ENCODE measurements at regions not wholly inside any gene's neighbourhood (a gene's known extent, or its start where the extent isn't known, plus 50 kb on each side); places are given as distances from the start of the nearest gene placed in this dataset.

DNA sequence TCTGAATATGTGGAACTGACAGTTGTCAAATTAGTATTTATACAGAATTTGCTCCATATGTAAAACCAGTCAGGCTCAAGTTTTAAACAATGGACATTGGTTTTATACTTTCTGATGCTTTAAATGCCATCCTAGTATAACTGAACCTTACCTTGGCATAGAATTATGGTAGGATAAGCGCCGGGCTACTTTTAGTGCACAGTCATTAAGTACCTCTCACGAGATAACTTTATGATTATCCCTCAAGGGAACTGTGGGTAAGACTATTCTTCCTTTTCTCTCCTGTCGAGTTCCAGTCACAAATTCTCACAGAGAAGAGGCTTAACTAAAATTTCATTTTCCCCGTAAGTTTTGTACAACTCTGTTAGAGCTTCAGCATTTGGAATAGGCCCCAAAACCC is 110.6 kb upstream of the PTPRK start:
- ChIA-PET CTCF (no interaction called here), POLR2A (no interaction called here)
- no peak for DNase-seq (ENCODE audit: extremely low spot score)
- TF ChIP-seq, protein P1, sequence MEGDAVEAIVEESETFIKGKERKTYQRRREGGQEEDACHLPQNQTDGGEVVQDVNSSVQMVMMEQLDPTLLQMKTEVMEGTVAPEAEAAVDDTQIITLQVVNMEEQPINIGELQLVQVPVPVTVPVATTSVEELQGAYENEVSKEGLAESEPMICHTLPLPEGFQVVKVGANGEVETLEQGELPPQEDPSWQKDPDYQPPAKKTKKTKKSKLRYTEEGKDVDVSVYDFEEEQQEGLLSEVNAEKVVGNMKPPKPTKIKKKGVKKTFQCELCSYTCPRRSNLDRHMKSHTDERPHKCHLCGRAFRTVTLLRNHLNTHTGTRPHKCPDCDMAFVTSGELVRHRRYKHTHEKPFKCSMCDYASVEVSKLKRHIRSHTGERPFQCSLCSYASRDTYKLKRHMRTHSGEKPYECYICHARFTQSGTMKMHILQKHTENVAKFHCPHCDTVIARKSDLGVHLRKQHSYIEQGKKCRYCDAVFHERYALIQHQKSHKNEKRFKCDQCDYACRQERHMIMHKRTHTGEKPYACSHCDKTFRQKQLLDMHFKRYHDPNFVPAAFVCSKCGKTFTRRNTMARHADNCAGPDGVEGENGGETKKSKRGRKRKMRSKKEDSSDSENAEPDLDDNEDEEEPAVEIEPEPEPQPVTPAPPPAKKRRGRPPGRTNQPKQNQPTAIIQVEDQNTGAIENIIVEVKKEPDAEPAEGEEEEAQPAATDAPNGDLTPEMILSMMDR (IDR thresholded peaks at IDR 0.05; ENCODE audit: control extremely low read depth, extremely low read depth, low read depth, missing control alignments): no peak

DNA sequence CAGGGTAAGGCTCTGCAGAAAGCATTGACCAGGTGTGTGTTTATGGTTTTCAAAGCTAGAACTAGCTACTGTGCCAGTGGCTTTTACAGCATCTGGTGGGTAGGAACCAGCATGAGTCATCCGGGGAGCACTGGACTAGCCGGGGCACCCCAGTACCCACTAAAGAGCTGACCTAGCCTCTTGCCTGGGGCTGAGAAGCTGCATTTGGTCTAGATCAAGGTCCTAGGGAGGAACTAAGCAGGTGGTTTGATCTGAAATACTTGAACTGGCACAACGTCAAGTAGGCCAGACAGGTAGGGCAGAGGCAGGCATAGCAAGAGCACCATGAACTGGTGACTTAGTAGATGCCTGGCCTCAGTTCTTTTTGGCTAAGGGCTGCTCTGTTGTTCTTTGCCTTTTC is 109.8 kb upstream of the PTPRK start:
- DNase-seq (ENCODE audit: extremely low spot score): no peak
- TF ChIP-seq, protein P1 (IDR thresholded peaks at IDR 0.05; ENCODE audit: control extremely low read depth, extremely low read depth, low read depth, missing control alignments): no peak
- CTCF ChIA-PET: interaction anchor here (1.0 kb wide), 1 partner anchor 13 kb away, joined by 4 read pairs; no protein-coding TSS in a partner anchor
- POLR2A ChIA-PET: no interaction called here

GRCh38 chr6:128617285-128617684 is 96.9 kb upstream of the PTPRK start:
- ChIA-PET CTCF (interaction anchor here (0.9 to 1.7 kb wide), 4 partner anchors 10 to 109 kb away, joined by 3 to 5 read pairs (median 4); no protein-coding TSS in a partner anchor), POLR2A (no interaction called here)
- no peak for DNase-seq (ENCODE audit: extremely low spot score)
- TF ChIP-seq, protein P1 (IDR thresholded peaks at IDR 0.05; ENCODE audit: control extremely low read depth, extremely low read depth, low read depth, missing control alignments): no peak

GRCh38 chr6:128616342-128616741 is 95.9 kb upstream of the PTPRK start:
- POLR2A ChIA-PET: no interaction called here
- no peak for DNase-seq (ENCODE audit: extremely low spot score)
- TF ChIP-seq, protein P1 (IDR thresholded peaks at IDR 0.05; ENCODE audit: control extremely low read depth, extremely low read depth, low read depth, missing control alignments): no peak
- CTCF ChIA-PET: no interaction called here

DNA sequence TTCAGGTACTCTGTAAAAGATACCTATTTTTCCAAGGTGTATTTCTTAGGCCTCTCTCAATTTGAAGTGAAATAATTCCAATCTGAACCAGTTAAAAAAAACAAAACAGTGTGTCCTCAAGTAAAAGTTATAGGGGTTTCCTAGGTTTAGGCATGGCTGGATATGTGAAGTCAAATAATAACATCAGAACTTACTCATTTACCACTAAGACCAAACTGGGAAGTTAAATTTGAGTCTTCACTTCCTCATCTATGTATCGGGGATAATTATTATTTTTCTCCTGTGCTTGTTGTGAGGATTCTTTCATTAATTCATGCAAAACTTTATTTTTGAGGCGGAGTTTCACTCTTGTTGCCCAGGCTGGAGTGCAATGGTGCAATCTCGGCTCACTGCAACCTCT is 86.2 kb upstream of the PTPRK start:
- ChIA-PET CTCF (no interaction called here), POLR2A (no interaction called here)
- TF ChIP-seq, protein P1 (IDR thresholded peaks at IDR 0.05; ENCODE audit: control extremely low read depth, extremely low read depth, low read depth, missing control alignments): no peak
- DNase-seq (ENCODE audit: extremely low spot score): no peak

GRCh38 chr6:128605961-128606360 is 85.6 kb upstream of the PTPRK start:
- TF ChIP-seq, protein P1 (IDR thresholded peaks at IDR 0.05; ENCODE audit: control extremely low read depth, extremely low read depth, low read depth, missing control alignments): no peak
- CTCF ChIA-PET: no interaction called here
- DNase-seq (ENCODE audit: extremely low spot score): no peak
- POLR2A ChIA-PET: no interaction called here

DNA sequence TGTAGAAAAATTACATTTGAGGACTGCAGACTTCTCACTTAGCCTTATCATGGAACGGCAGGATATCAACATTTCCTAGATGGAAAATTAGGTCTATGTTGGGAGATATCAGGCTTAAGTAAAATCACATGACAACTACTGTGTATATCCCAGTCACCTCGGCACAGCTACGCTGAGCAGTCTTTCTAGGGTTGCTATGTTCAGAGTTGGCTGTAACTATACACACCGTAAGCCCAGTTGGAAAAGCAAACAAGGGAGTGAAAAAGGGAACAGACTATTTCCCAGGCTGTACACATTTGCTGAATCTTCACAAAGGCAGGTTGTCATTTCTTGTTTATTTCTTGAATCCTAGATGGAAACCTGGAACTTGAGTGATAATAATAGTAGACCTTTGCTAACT is 80.7 kb upstream of the PTPRK start:
- POLR2A ChIA-PET: no interaction called here
- DNase-seq (ENCODE audit: extremely low spot score): no peak
- TF ChIP-seq, protein P1 (IDR thresholded peaks at IDR 0.05; ENCODE audit: control extremely low read depth, extremely low read depth, low read depth, missing control alignments): no peak
- CTCF ChIA-PET: interaction anchor here (1.1 kb wide), 1 partner anchor 13 kb away, joined by 3 read pairs; no protein-coding TSS in a partner anchor
